Liver (tissue), 8 donors: ENCODE measurements at regions not wholly inside any gene's neighbourhood (a gene's known extent, or its start where the extent isn't known, plus 50 kb on each side); places are given as distances from the start of the nearest gene placed in this dataset.

Experiments
- DNase-seq: peaks from one replicate; pipeline ENCODE4 v3.0.0-alpha.2; 2017; ENCODE audit warnings: low spot score
- H3K27ac ChIP-seq, 2 donors: one replicate each; pipeline ENCODE4 v1.7.0; 2013; ENCODE audit warnings: inconsistent platforms in 2 of 2, low read length in 2 of 2, control low read depth in 1 of 2, low read depth in 1 of 2, mild to moderate bottlenecking in 1 of 2
- H3K27me3 ChIP-seq, 4 donors: one replicate each; pipeline versions ENCODE4 v1.6.1 to v1.7.0; 2013; ENCODE audit warnings: low read length in 3 of 4, inconsistent platforms in 1 of 4, mild to moderate bottlenecking in 1 of 4, moderate library complexity in 1 of 4; ENCODE audit not compliant: control insufficient read depth in 4 of 4, insufficient read depth in 4 of 4
- H3K36me3 ChIP-seq, 4 donors: one replicate each; pipeline versions ENCODE4 v1.6.1 to v1.7.0; 2013; ENCODE audit warnings: low read length in 3 of 4, mild to moderate bottlenecking in 3 of 4, low read depth in 1 of 4, moderate library complexity in 1 of 4; ENCODE audit not compliant: control insufficient read depth in 4 of 4, insufficient read depth in 3 of 4
- H3K4me1 ChIP-seq, 4 donors: one replicate each; pipeline versions ENCODE4 v1.6.1 to v1.7.0; 2013; ENCODE audit warnings: low read length in 3 of 4, mild to moderate bottlenecking in 3 of 4, moderate library complexity in 1 of 4; ENCODE audit not compliant: control insufficient read depth in 4 of 4, insufficient read depth in 4 of 4
- H3K4me3 ChIP-seq, 3 donors: one replicate each; pipeline versions ENCODE4 v1.6.1 to v1.7.0; 2013; ENCODE audit warnings: low read length in 3 of 3, control low read depth in 1 of 3, low read depth in 1 of 3, mild to moderate bottlenecking in 1 of 3
- H3K9ac ChIP-seq, 2 donors: one replicate each; pipeline ENCODE4 v1.7.0; 2013; ENCODE audit warnings: low read length in 2 of 2, mild to moderate bottlenecking in 2 of 2, moderate library complexity in 2 of 2, control low read depth in 1 of 2, low read depth in 1 of 2
- H3K9me3 ChIP-seq, 4 donors: one replicate each; pipeline versions ENCODE4 v1.6.1 to v1.7.0; 2013; ENCODE audit warnings: low read length in 3 of 4; ENCODE audit not compliant: control insufficient read depth in 4 of 4
- ATF3 ChIP-seq: IDR thresholded peaks from 2 replicates; pipeline ENCODE4 v1.6.1; 2016; ENCODE audit warnings: antibody characterized with exemption
- FOXA1 ChIP-seq: IDR thresholded peaks from 2 replicates; pipeline ENCODE4 v1.6.1; 2016; ENCODE audit warnings: antibody characterized with exemption
- GABPA ChIP-seq, 2 donors: IDR thresholded peaks in 1 of 2; conservative IDR thresholded peaks in 1 of 2; 2 replicates each; pipeline ENCODE4 v1.6.1; 2016; ENCODE audit warnings: antibody characterized with exemption in 2 of 2, mild to moderate bottlenecking in 1 of 2, moderate library complexity in 1 of 2
- HNF4G ChIP-seq: IDR thresholded peaks from 2 replicates; pipeline ENCODE4 v1.6.1; 2016; ENCODE audit warnings: antibody characterized with exemption
- MAX ChIP-seq: IDR thresholded peaks from 2 replicates; pipeline ENCODE4 v1.6.1; 2016; ENCODE audit warnings: antibody characterized with exemption
- NR2F2 ChIP-seq: IDR thresholded peaks from 2 replicates; pipeline ENCODE4 v1.6.1; 2016; ENCODE audit warnings: antibody characterized with exemption
- REST ChIP-seq: IDR thresholded peaks from 2 replicates; pipeline ENCODE4 v1.6.1; 2016; ENCODE audit warnings: antibody characterized with exemption, mild to moderate bottlenecking
- RXRA ChIP-seq, 2 donors: IDR thresholded peaks; 2 replicates each; pipeline ENCODE4 v1.6.1; 2017 to 2018; ENCODE audit warnings: antibody characterized with exemption in 2 of 2, mild to moderate bottlenecking in 1 of 2
- TAF1 ChIP-seq: conservative IDR thresholded peaks from 2 replicates; pipeline ENCODE4 v1.6.1; 2016; ENCODE audit warnings: antibody characterized with exemption, mild to moderate bottlenecking
- WGBS: extraction: QIAGEN DNeasy Blood & Tissue Kit; methylation state at CpG from one replicate; pipeline ENCODE4 v1.1.7; 2013; 5-methylcytosine and 5-hydroxymethylcytosine counted together
- TF ChIP-seq, protein P1 (sequence below): IDR thresholded peaks from 2 replicates; pipeline ENCODE4 v1.6.1; 2016; ENCODE audit warnings: antibody characterized with exemption
- TF ChIP-seq, protein P2 (sequence below): fragments of 150-350 bp; IDR thresholded peaks from 2 replicates; pipeline ENCODE4 v1.5.1; 2017; ENCODE audit warnings: improper control_type of control experiment, low read depth, low read length; ENCODE audit not compliant: missing input control
- donor health status: healthy.
- donor health status: healthy.
- donor health status: healthy.
- donor health status: healthy.
- donor health status: healthy.

- TF ChIP-seq REST, result no peak
- TF ChIP-seq GABPA (IDR thresholded peaks at IDR 0.05 in 1 of 2, conservative IDR thresholded peaks at IDR 0.05 in 1 of 2), result no peak
These were observed 1117.7 kb downstream of the CBLN2 start (continued) for GRCh38 chr18:71426441-71426840.

DNA sequence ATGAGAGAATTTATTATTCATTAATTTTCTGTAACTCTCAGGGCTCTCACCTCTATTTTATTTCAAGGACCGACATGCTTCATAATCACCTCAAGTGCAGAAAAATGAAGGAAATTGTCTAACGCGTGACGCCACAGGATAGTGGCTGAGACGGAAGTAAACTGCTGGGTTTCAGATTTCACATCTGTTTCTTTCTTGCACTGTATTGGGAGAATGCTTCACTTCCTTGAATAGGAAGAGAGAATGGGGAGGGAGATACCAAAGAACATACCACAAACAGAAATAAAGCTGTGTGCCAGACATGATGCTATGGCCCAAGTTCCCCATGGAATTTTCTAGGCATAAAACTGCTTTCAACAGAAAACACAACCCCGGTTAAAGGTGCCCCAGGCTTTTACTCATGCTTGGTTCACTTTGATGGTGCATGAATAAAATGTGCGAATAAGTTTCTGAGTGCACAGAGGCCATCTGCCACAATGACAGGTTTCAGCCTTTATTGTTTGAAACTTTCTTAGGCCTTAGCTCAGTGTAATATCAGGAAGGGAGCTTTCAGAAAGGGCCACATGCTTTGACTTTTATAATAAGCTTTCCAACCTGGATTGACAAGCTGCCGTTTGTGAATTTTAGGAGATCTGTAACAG, 1116.4 kb downstream of the SOCS6 start:
- no peak overlapping the region for H3K9ac ChIP-seq
- no peaks in the 10 kb centered on the region for H3K36me3 ChIP-seq
- H3K4me3 ChIP-seq, result no peak overlapping the region
- WGBS, result 77% methylated on average over 8 of the region's 8 CpGs
- no peaks in the 10 kb centered on the region for H3K4me1 ChIP-seq
- no peaks in the 10 kb centered on the region for H3K9me3 ChIP-seq
- no peak for DNase-seq
- no peaks in the 10 kb centered on the region for H3K27me3 ChIP-seq
- TF ChIP-seq, protein P1, sequence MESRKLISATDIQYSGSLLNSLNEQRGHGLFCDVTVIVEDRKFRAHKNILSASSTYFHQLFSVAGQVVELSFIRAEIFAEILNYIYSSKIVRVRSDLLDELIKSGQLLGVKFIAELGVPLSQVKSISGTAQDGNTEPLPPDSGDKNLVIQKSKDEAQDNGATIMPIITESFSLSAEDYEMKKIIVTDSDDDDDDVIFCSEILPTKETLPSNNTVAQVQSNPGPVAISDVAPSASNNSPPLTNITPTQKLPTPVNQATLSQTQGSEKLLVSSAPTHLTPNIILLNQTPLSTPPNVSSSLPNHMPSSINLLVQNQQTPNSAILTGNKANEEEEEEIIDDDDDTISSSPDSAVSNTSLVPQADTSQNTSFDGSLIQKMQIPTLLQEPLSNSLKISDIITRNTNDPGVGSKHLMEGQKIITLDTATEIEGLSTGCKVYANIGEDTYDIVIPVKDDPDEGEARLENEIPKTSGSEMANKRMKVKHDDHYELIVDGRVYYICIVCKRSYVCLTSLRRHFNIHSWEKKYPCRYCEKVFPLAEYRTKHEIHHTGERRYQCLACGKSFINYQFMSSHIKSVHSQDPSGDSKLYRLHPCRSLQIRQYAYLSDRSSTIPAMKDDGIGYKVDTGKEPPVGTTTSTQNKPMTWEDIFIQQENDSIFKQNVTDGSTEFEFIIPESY, result no peak
- TF ChIP-seq RXRA (IDR thresholded peaks at IDR 0.05) (no peak), MAX (no peak), ATF3 (no peak), NR2F2 (no peak), TAF1 (no peak), FOXA1 (no peak), HNF4G (no peak)
- TF ChIP-seq, protein P2, sequence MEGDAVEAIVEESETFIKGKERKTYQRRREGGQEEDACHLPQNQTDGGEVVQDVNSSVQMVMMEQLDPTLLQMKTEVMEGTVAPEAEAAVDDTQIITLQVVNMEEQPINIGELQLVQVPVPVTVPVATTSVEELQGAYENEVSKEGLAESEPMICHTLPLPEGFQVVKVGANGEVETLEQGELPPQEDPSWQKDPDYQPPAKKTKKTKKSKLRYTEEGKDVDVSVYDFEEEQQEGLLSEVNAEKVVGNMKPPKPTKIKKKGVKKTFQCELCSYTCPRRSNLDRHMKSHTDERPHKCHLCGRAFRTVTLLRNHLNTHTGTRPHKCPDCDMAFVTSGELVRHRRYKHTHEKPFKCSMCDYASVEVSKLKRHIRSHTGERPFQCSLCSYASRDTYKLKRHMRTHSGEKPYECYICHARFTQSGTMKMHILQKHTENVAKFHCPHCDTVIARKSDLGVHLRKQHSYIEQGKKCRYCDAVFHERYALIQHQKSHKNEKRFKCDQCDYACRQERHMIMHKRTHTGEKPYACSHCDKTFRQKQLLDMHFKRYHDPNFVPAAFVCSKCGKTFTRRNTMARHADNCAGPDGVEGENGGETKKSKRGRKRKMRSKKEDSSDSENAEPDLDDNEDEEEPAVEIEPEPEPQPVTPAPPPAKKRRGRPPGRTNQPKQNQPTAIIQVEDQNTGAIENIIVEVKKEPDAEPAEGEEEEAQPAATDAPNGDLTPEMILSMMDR, result no peak
- H3K27ac ChIP-seq, result no peak overlapping the region

DNA sequence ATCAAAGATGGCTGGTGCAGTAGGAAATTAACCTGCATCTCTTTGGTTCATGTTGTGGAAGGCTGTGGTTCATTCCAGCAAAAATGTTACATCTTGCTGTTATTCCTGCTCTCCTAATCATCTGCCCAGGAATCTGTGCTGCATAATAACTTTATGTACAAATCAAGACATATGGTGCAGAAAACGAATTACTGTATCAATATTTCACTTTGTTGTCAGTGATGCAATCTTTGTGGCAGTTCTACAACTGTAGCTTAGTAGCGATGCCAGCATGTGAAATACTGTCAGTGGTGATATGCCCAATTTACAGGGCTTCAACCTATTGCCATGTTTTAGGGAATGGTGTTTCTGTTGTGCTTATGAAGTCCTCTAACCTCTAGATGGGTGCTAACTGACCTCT, 1114.7 kb downstream of the SOCS6 start:
- Histone ChIP-seq H3K4me1 (no peaks in the 10 kb centered on the region), H3K27me3 (no peaks in the 10 kb centered on the region), H3K4me3 (no peak overlapping the region), H3K27ac (no peak overlapping the region), H3K9me3 (no peaks in the 10 kb centered on the region), H3K36me3 (no peaks in the 10 kb centered on the region), H3K9ac (no peak overlapping the region)
- 65% methylated on average over 2 of the region's 2 CpGs for WGBS
- no peak for DNase-seq
- TF ChIP-seq, protein P2, result no peak
- TF ChIP-seq NR2F2, result no peak
